PFSK-1 (cell line): ENCODE measurements at regions not wholly inside any gene's neighbourhood (a gene's known extent, or its start where the extent isn't known, plus 50 kb on each side); places are given as distances from the start of the nearest gene placed in this dataset.

ENCODE experiments used
- FOXP2 ChIP-seq: optimal IDR thresholded peaks from 2 replicates; pipeline ENCODE3; 2011; ENCODE audit warnings: borderline replicate concordance, control low read depth, inconsistent platforms; ENCODE audit not compliant: insufficient read depth; ENCODE audit errors: extremely low read length, extremely low read depth
- POLR2AphosphoS5 ChIP-seq: IDR thresholded peaks from 2 replicates; pipeline ENCODE4 v1.6.1; 2012; ENCODE audit warnings: low read depth, mild to moderate bottlenecking, control low read depth, low read length, moderate library complexity
- SIN3A ChIP-seq: IDR thresholded peaks from 2 replicates; pipeline ENCODE4 v1.6.1; 2012; ENCODE audit warnings: mild to moderate bottlenecking, low read length, moderate library complexity, borderline replicate concordance; ENCODE audit not compliant: insufficient read depth
- TAF1 ChIP-seq: IDR thresholded peaks from 2 replicates; pipeline ENCODE4 v1.6.1; 2012; ENCODE audit warnings: low read length, control low read depth, borderline replicate concordance; ENCODE audit not compliant: insufficient read depth
- TF ChIP-seq, protein P1 (sequence below), 2 experiments: IDR thresholded peaks; 2 replicates each; pipeline versions ENCODE4 v1.6.1 to v1.8.0; 2011 to 2012; ENCODE audit warnings: low read depth in 2 of 2, low read length in 2 of 2, control low read depth in 1 of 2, inconsistent platforms in 1 of 2, mild to moderate bottlenecking in 1 of 2, moderate library complexity in 1 of 2; ENCODE audit not compliant: insufficient read depth in 1 of 2

DNA sequence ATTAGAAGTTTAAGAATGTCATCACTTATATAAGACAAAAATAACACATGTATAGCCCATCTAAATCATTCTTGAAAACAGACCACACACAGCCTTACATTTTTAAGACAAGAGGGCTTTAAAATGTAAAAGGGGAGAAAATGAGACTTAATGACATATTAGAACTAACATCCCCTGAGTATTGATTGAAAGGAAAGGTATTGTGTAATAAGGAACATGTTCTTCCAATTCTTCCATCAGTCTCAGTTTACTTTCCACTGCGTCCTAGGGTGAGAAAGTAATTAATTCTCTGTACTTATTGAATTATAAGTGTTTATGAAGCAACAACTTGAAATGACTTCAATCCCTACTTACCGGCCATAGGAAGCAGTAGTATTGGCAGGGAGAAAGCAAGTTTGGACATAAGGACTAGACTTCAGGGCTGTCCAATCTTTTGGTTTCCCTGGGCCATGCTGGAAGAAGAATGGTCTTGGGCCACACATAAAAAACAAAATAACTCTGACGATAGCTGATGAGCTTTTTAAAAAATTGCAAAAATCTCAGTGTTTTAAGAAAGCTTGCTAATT is 202.7 kb upstream of the SPRY1 start:
- TF ChIP-seq POLR2AphosphoS5 (no peak), SIN3A (no peak), FOXP2 (no peak), TAF1 (no peak)
- TF ChIP-seq, protein P1, sequence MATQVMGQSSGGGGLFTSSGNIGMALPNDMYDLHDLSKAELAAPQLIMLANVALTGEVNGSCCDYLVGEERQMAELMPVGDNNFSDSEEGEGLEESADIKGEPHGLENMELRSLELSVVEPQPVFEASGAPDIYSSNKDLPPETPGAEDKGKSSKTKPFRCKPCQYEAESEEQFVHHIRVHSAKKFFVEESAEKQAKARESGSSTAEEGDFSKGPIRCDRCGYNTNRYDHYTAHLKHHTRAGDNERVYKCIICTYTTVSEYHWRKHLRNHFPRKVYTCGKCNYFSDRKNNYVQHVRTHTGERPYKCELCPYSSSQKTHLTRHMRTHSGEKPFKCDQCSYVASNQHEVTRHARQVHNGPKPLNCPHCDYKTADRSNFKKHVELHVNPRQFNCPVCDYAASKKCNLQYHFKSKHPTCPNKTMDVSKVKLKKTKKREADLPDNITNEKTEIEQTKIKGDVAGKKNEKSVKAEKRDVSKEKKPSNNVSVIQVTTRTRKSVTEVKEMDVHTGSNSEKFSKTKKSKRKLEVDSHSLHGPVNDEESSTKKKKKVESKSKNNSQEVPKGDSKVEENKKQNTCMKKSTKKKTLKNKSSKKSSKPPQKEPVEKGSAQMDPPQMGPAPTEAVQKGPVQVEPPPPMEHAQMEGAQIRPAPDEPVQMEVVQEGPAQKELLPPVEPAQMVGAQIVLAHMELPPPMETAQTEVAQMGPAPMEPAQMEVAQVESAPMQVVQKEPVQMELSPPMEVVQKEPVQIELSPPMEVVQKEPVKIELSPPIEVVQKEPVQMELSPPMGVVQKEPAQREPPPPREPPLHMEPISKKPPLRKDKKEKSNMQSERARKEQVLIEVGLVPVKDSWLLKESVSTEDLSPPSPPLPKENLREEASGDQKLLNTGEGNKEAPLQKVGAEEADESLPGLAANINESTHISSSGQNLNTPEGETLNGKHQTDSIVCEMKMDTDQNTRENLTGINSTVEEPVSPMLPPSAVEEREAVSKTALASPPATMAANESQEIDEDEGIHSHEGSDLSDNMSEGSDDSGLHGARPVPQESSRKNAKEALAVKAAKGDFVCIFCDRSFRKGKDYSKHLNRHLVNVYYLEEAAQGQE (IDR thresholded peaks at IDR 0.05; ENCODE audit: insufficient read depth in 1 of 2, low read depth in 2 of 2, low read length in 2 of 2), result no peak

DNA sequence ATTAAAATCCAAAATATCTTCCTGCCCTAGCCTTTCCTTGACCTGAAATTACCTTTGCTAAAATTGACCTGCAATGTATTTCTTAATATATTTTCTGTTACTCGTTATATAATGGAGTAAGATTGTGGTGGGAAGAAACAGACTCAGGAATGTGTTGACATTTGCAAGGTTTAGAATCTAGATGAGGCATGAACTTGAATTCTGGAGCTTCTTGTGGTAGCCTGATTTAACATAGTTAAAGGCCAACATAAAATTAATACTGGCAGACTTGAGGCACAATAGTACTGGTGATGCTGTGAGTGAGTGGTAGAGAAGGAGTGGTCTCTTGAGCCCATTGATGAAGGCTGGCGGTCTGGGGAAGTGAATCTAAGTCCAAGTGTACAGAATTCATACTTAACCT is 197.9 kb upstream of the SPRY1 start:
- TF ChIP-seq FOXP2 (no peak), POLR2AphosphoS5 (no peak), TAF1 (no peak), SIN3A (no peak)
- TF ChIP-seq, protein P1 (IDR thresholded peaks at IDR 0.05; ENCODE audit: insufficient read depth in 1 of 2, low read depth in 2 of 2, low read length in 2 of 2), result no peak

- TF ChIP-seq POLR2AphosphoS5 (no peak), TAF1 (no peak)
- TF ChIP-seq, protein P1 (IDR thresholded peaks at IDR 0.05; ENCODE audit: insufficient read depth in 1 of 2, low read depth in 2 of 2, low read length in 2 of 2), result no peak
Measured at GRCh38 chr4:123200051-123200940, 196.3 kb upstream of the SPRY1 start.

GRCh38 chr4:123204737-123205136 is 191.9 kb upstream of the SPRY1 start:
- TF ChIP-seq SIN3A (no peak), POLR2AphosphoS5 (no peak), TAF1 (no peak)

DNA sequence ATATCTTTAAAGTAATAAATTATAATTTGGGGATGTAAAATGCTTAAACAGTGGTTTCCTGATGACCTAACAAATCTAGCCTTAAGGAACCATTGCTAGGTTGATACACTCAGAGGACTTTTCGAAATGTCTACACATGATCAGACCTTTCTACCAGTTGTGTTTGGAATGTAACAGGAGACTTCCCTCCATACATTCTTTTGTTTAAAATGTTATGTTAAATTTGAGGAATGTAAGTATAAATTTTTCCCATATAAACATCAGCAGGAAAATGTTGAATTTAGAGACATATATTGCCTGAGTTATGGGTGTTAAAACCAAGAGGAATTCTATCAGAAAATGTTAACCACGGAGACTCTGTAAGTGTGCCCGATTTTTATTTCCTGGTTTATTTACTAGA is 190.6 kb upstream of the SPRY1 start:
- TF ChIP-seq TAF1 (no peak), POLR2AphosphoS5 (no peak), SIN3A (no peak), FOXP2 (no peak)
- TF ChIP-seq, protein P1 (IDR thresholded peaks at IDR 0.05; ENCODE audit: insufficient read depth in 1 of 2, low read depth in 2 of 2, low read length in 2 of 2), result no peak
